ENCODE measurements at regions not wholly inside any gene's neighbourhood (a gene's known extent, or its start where the extent isn't known, plus 50 kb on each side); places are given as distances from the start of the nearest gene placed in this dataset.

GRCh38 chr22:27641049-27641795 lies 160.3 kb downstream of the MN1 start:
- Histone ChIP-seq H2BK15ac (replicated peaks; ENCODE audit: low read depth) (no peak overlapping the region), H4K5ac (ENCODE audit: low read length) (no peak overlapping the region), H3K27ac (ENCODE audit: low read depth, low read length) (no peak overlapping the region), H3K4me2 (ENCODE audit: low read length) (no peak overlapping the region), H3K4ac (ENCODE audit: low read depth, low read length) (no peak overlapping the region), H3K4me3 (ENCODE audit: low read length) (no peak overlapping the region), H3K4me1 (ENCODE audit: control insufficient read depth, low read depth, low read length) (peaks cover 7% of the 10 kb centered on the region), H3K23ac (ENCODE audit: low read length) (no peak overlapping the region), H4K8ac (ENCODE audit: low read depth, low read length) (no peak overlapping the region), H3K18ac (ENCODE audit: low read length) (no peak overlapping the region), H2AK5ac (ENCODE audit: low read length) (no peak overlapping the region), H3K79me2 (ENCODE audit: control insufficient read depth, insufficient read depth, low read length) (no peaks in the 10 kb centered on the region), H3K79me1 (ENCODE audit: low read length) (no peaks in the 10 kb centered on the region), H2BK120ac (ENCODE audit: low read depth, low read length) (no peak overlapping the region), H3K56ac (ENCODE audit: low read length) (no peak overlapping the region), H3K36me3 (ENCODE audit: control insufficient read depth, insufficient read depth, low read length) (no peaks in the 10 kb centered on the region), H3K9ac (ENCODE audit: low read length) (no peak overlapping the region), H2BK5ac (ENCODE audit: low read length) (no peak overlapping the region), H3K27me3 (ENCODE audit: insufficient read depth, low read length, poor library complexity) (no peaks in the 10 kb centered on the region)
- DNase-seq: no peak
- WGBS (ENCODE audit: extremely low coverage, insufficient coverage, low lambda C conversion rate): no CpG with 5 or more reads among the region's 8 CpGs

GRCh38 chr22:27642104-27642800 lies 159.3 kb downstream of the MN1 start:
- Histone ChIP-seq H3K27me3 (ENCODE audit: insufficient read depth, low read length, poor library complexity) (no peaks in the 10 kb centered on the region), H3K56ac (ENCODE audit: low read length) (peak overlapping the region; percentile 25), H3K23ac (ENCODE audit: low read length) (no peak overlapping the region), H4K5ac (ENCODE audit: low read length) (no peak overlapping the region), H3K36me3 (ENCODE audit: control insufficient read depth, insufficient read depth, low read length) (no peaks in the 10 kb centered on the region), H2AK5ac (ENCODE audit: low read length) (peak overlapping the region; percentile 43), H3K4ac (ENCODE audit: low read depth, low read length) (no peak overlapping the region), H3K4me2 (ENCODE audit: low read length) (no peak overlapping the region), H2BK120ac (ENCODE audit: low read depth, low read length) (no peak overlapping the region), H3K79me2 (ENCODE audit: control insufficient read depth, insufficient read depth, low read length) (no peaks in the 10 kb centered on the region), H3K4me3 (ENCODE audit: low read length) (no peak overlapping the region), H2BK5ac (ENCODE audit: low read length) (no peak overlapping the region), H3K18ac (ENCODE audit: low read length) (no peak overlapping the region), H3K9ac (ENCODE audit: low read length) (no peak overlapping the region), H3K79me1 (ENCODE audit: low read length) (no peaks in the 10 kb centered on the region), H2BK15ac (replicated peaks; ENCODE audit: low read depth) (no peak overlapping the region), H4K8ac (ENCODE audit: low read depth, low read length) (no peak overlapping the region), H3K27ac (ENCODE audit: low read depth, low read length) (no peak overlapping the region), H3K4me1 (ENCODE audit: control insufficient read depth, low read depth, low read length) (peaks cover 7% of the 10 kb centered on the region)
- WGBS (ENCODE audit: extremely low coverage, insufficient coverage, low lambda C conversion rate): no CpG with 5 or more reads among the region's 28 CpGs
- DNase-seq: no peak

GRCh38 chr22:27643907-27644306 lies 157.6 kb downstream of the MN1 start:
- Histone ChIP-seq H4K5ac (ENCODE audit: low read length) (no peak overlapping the region), H2AK5ac (ENCODE audit: low read length) (no peak overlapping the region), H3K4me2 (ENCODE audit: low read length) (no peak overlapping the region), H3K56ac (ENCODE audit: low read length) (no peak overlapping the region), H2BK5ac (ENCODE audit: low read length) (no peak overlapping the region), H2BK120ac (ENCODE audit: low read depth, low read length) (no peak overlapping the region), H2BK15ac (replicated peaks; ENCODE audit: low read depth) (no peak overlapping the region), H4K8ac (ENCODE audit: low read depth, low read length) (no peak overlapping the region), H3K36me3 (ENCODE audit: control insufficient read depth, insufficient read depth, low read length) (no peaks in the 10 kb centered on the region), H3K27me3 (ENCODE audit: insufficient read depth, low read length, poor library complexity) (no peaks in the 10 kb centered on the region), H3K79me1 (ENCODE audit: low read length) (no peaks in the 10 kb centered on the region), H3K4ac (ENCODE audit: low read depth, low read length) (no peak overlapping the region), H3K23ac (ENCODE audit: low read length) (no peak overlapping the region), H3K27ac (ENCODE audit: low read depth, low read length) (no peak overlapping the region), H3K18ac (ENCODE audit: low read length) (no peak overlapping the region), H3K4me1 (ENCODE audit: control insufficient read depth, low read depth, low read length) (peaks cover 7% of the 10 kb centered on the region), H3K79me2 (ENCODE audit: control insufficient read depth, insufficient read depth, low read length) (no peaks in the 10 kb centered on the region), H3K4me3 (ENCODE audit: low read length) (no peak overlapping the region), H3K9ac (ENCODE audit: low read length) (no peak overlapping the region)
- DNase-seq: no peak
- WGBS (ENCODE audit: extremely low coverage, insufficient coverage, low lambda C conversion rate): no CpG with 5 or more reads among the region's 13 CpGs

- no CpG with 5 or more reads among the region's 7 CpGs for WGBS (ENCODE audit: extremely low coverage, insufficient coverage, low lambda C conversion rate)
- no peak overlapping the region for H3K4ac ChIP-seq (ENCODE audit: low read depth, low read length)
- no peak overlapping the region for H3K56ac ChIP-seq (ENCODE audit: low read length)
- H3K23ac ChIP-seq (ENCODE audit: low read length): no peak overlapping the region
- H3K4me3 ChIP-seq (ENCODE audit: low read length): no peak overlapping the region
- H2BK15ac ChIP-seq (replicated peaks; ENCODE audit: low read depth): no peak overlapping the region
- H3K4me1 ChIP-seq (ENCODE audit: control insufficient read depth, low read depth, low read length): peaks cover 7% of the 10 kb centered on the region
- no peak overlapping the region for H3K27ac ChIP-seq (ENCODE audit: low read depth, low read length)
- no peak overlapping the region for H2BK120ac ChIP-seq (ENCODE audit: low read depth, low read length)
- no peaks in the 10 kb centered on the region for H3K79me2 ChIP-seq (ENCODE audit: control insufficient read depth, insufficient read depth, low read length)
- no peak overlapping the region for H2BK5ac ChIP-seq (ENCODE audit: low read length)
- no peaks in the 10 kb centered on the region for H3K27me3 ChIP-seq (ENCODE audit: insufficient read depth, low read length, poor library complexity)
- H3K36me3 ChIP-seq (ENCODE audit: control insufficient read depth, insufficient read depth, low read length): no peaks in the 10 kb centered on the region
- H4K5ac ChIP-seq (ENCODE audit: low read length): no peak overlapping the region
- no peak overlapping the region for H3K18ac ChIP-seq (ENCODE audit: low read length)
- H4K8ac ChIP-seq (ENCODE audit: low read depth, low read length): no peak overlapping the region
- H3K9ac ChIP-seq (ENCODE audit: low read length): no peak overlapping the region
- H3K79me1 ChIP-seq (ENCODE audit: low read length): no peaks in the 10 kb centered on the region
- DNase-seq: no peak
- no peak overlapping the region for H2AK5ac ChIP-seq (ENCODE audit: low read length)
- no peak overlapping the region for H3K4me2 ChIP-seq (ENCODE audit: low read length)
Observed at GRCh38 chr22:27644566-27644965, 157.0 kb downstream of the MN1 start.

GRCh38 chr22:27647540-27647939 lies 154.0 kb downstream of the MN1 start:
- H3K4me1 ChIP-seq (ENCODE audit: control insufficient read depth, low read depth, low read length): peaks cover 5% of the 10 kb centered on the region
- H4K8ac ChIP-seq (ENCODE audit: low read depth, low read length): no peak overlapping the region
- H3K9ac ChIP-seq (ENCODE audit: low read length): no peak overlapping the region
- no peak overlapping the region for H2AK5ac ChIP-seq (ENCODE audit: low read length)
- no peak overlapping the region for H3K18ac ChIP-seq (ENCODE audit: low read length)
- no peak overlapping the region for H3K4ac ChIP-seq (ENCODE audit: low read depth, low read length)
- no peak overlapping the region for H3K4me3 ChIP-seq (ENCODE audit: low read length)
- no peak overlapping the region for H3K56ac ChIP-seq (ENCODE audit: low read length)
- H3K4me2 ChIP-seq (ENCODE audit: low read length): no peak overlapping the region
- no peaks in the 10 kb centered on the region for H3K79me1 ChIP-seq (ENCODE audit: low read length)
- DNase-seq: no peak
- no peak overlapping the region for H2BK5ac ChIP-seq (ENCODE audit: low read length)
- no peak overlapping the region for H3K23ac ChIP-seq (ENCODE audit: low read length)
- WGBS (ENCODE audit: extremely low coverage, insufficient coverage, low lambda C conversion rate): no CpG with 5 or more reads among the region's 3 CpGs
- H3K36me3 ChIP-seq (ENCODE audit: control insufficient read depth, insufficient read depth, low read length): no peaks in the 10 kb centered on the region
- H3K27ac ChIP-seq (ENCODE audit: low read depth, low read length): no peak overlapping the region
- H4K5ac ChIP-seq (ENCODE audit: low read length): no peak overlapping the region
- H2BK15ac ChIP-seq (replicated peaks; ENCODE audit: low read depth): no peak overlapping the region
- no peaks in the 10 kb centered on the region for H3K79me2 ChIP-seq (ENCODE audit: control insufficient read depth, insufficient read depth, low read length)
- H3K27me3 ChIP-seq (ENCODE audit: insufficient read depth, low read length, poor library complexity): no peaks in the 10 kb centered on the region
- H2BK120ac ChIP-seq (ENCODE audit: low read depth, low read length): no peak overlapping the region

All from mesendoderm (in vitro differentiated cells).